ENCODE measurements at regions not wholly inside any gene's neighbourhood (a gene's known extent, or its start where the extent isn't known, plus 50 kb on each side); places are given as distances from the start of the nearest gene placed in this dataset.

DNA sequence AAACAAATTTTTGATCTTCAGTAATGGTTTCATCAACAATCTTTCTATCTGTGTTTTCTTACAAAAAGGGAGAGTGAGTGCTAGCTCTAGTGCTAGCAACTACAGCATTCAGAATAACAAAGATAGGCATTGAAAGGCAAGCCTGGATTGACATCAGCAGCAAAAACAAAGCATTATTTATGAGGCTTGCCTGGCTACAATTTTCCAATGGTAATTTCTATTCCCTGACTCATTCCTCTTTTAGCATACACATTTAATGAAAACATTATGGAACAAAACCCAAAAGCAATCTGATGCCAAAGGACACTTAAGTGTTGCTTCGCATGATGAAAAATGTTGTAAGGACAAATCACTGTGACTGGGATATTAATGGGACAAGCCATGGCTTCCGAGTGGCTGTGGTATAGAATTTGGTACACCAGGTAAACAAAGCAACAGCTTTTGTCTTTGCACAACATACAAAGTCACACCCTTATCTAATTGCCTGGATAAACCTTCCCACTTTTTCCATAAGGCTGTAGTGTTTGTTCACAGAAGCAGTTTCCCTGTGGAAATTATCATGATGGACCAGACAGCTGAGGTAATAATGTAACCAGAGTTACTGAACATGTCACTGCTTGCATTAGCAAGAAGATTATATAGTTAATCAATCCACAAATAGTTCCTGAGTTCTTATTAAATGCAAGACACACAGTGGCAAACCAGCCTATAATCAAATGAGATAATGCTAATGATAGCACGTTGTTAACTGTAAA is 179.8 kb upstream of the EDIL3 start:
- no peak overlapping the region for H2AK5ac ChIP-seq (ENCODE audit: insufficient read length, low read length)
- peaks cover 16% of the 10 kb centered on the region for H3K4me1 ChIP-seq (ENCODE audit: insufficient read depth, low read length)
- no peak overlapping the region for H2BK20ac ChIP-seq (ENCODE audit: low read depth, low read length, poor library complexity, severe bottlenecking)
- H3K79me1 ChIP-seq (ENCODE audit: insufficient read depth, low read depth, low read length, poor library complexity, severe bottlenecking) = no peaks in the 10 kb centered on the region
- H3T11ph ChIP-seq (ENCODE audit: low read length) = no peak overlapping the region
- H2BK15ac ChIP-seq (ENCODE audit: low read depth, low read length) = no peak overlapping the region
- TF ChIP-seq CTCF (conservative IDR thresholded peaks at IDR 0.05) = no peak
- no peak overlapping the region for H3K4me3 Mint-ChIP-seq
- H4K8ac ChIP-seq (replicated peaks; ENCODE audit: insufficient read length, low read depth, low read length) = no peak overlapping the region
- no peak overlapping the region for H3K14ac ChIP-seq (ENCODE audit: insufficient read depth, low read length)
- H3K23me2 ChIP-seq (ENCODE audit: insufficient read length, low read depth, low read length, poor library complexity, severe bottlenecking) = no peaks in the 10 kb centered on the region
- DNase-seq = no peak
- H4K20me1 ChIP-seq (ENCODE audit: control insufficient read depth, insufficient read depth, insufficient read length) = no peaks in the 10 kb centered on the region
- H3K9me3 Mint-ChIP-seq = peaks cover 0 to 4% of the 10 kb centered on the region in 2 experiments; a peak in 1 of 5 replicates
- no peak overlapping the region for H2BK5ac ChIP-seq (ENCODE audit: insufficient read length, low read length)
- H2AFZ ChIP-seq (ENCODE audit: low read length) = no peak overlapping the region
- H4K5ac ChIP-seq (ENCODE audit: insufficient read length, low read depth, low read length) = no peak overlapping the region
- H3K56ac ChIP-seq (ENCODE audit: insufficient read length, low read depth, low read length) = no peak overlapping the region
- H3K4me1 Mint-ChIP-seq = peaks cover 39 to 49% of the 10 kb centered on the region in 2 experiments
- no CpG with 5 or more reads among the region's 3 CpGs for WGBS (ENCODE audit: extremely low coverage, insufficient read length, low lambda C conversion rate)
- H3K9me3 ChIP-seq (ENCODE audit: control insufficient read depth, low read depth, low read length) = no peaks in the 10 kb centered on the region
- H3K27ac ChIP-seq (ENCODE audit: insufficient read length, low read depth, low read length) = peak overlapping the region; percentile 76
- no peak overlapping the region for H3K23ac ChIP-seq (ENCODE audit: insufficient read length, low read depth, low read length)
- no peaks in the 10 kb centered on the region for H3K27me3 ChIP-seq (ENCODE audit: insufficient read depth, low read length)
- no peak overlapping the region for H3K18ac ChIP-seq (ENCODE audit: insufficient read length, low read depth, low read length)
- H2BK120ac ChIP-seq (ENCODE audit: low read depth, low read length, poor library complexity, severe bottlenecking) = no peak overlapping the region
- H3K36me3 Mint-ChIP-seq (ENCODE audit: insufficient read depth in 1 of 3, low read depth in 3 of 3) = peaks cover 0 to 7% (median 4%) of the 10 kb centered on the region in 3 experiments; a peak in 3 of 7 replicates
- no peak overlapping the region for H3K4me2 ChIP-seq (ENCODE audit: insufficient read depth, insufficient read length, low read length)
- no peaks in the 10 kb centered on the region for H3K27me3 Mint-ChIP-seq (ENCODE audit: low read depth)
- H4K91ac ChIP-seq (ENCODE audit: insufficient read length, low read depth, low read length) = no peak overlapping the region
- no peaks in the 10 kb centered on the region for H3K79me2 ChIP-seq (ENCODE audit: insufficient read depth, low read length)
- H3K9ac ChIP-seq (ENCODE audit: extremely low read depth, insufficient read length, low read length) = no peak overlapping the region
- H3K4ac ChIP-seq (ENCODE audit: low read depth, low read length) = no peak overlapping the region
- H3K27ac Mint-ChIP-seq = peak overlapping the region; percentile 81 to 93 (median 82); a peak in 6 of 7 replicates
- H2BK12ac ChIP-seq (ENCODE audit: insufficient read length, low read depth, low read length) = no peak overlapping the region
